Rectal smooth muscle tissue (tissue), 1 donor: ENCODE measurements at regions not wholly inside any gene's neighbourhood (a gene's known extent, or its start where the extent isn't known, plus 50 kb on each side); places are given as distances from the start of the nearest gene placed in this dataset.

ENCODE experiments used
- H3K27ac ChIP-seq: one replicate; pipeline ENCODE4 v1.7.0; 2013; ENCODE audit warnings: low read depth, low read length, inconsistent platforms
- H3K27me3 ChIP-seq: one replicate; pipeline ENCODE4 v1.7.0; 2013; ENCODE audit warnings: low read length; ENCODE audit not compliant: control insufficient read depth, insufficient read depth
- H3K36me3 ChIP-seq: one replicate; pipeline ENCODE4 v1.7.0; 2013; ENCODE audit warnings: low read length; ENCODE audit not compliant: control insufficient read depth, insufficient read depth
- H3K4me1 ChIP-seq: one replicate; pipeline ENCODE4 v1.7.0; 2013; ENCODE audit warnings: low read length; ENCODE audit not compliant: control insufficient read depth, insufficient read depth
- H3K4me3 ChIP-seq: one replicate; pipeline ENCODE4 v1.7.0; 2013; ENCODE audit warnings: low read length
- H3K9ac ChIP-seq: one replicate; pipeline ENCODE4 v1.7.0; 2013; ENCODE audit warnings: low read length

GRCh38 chr5:29037716-29038115 lies 1999.3 kb upstream of the CDH9 start:
- Histone ChIP-seq H3K9ac (no peak overlapping the region), H3K36me3 (no peaks in the 10 kb centered on the region), H3K27me3 (no peaks in the 10 kb centered on the region), H3K27ac (no peak overlapping the region), H3K4me1 (no peaks in the 10 kb centered on the region), H3K4me3 (no peak overlapping the region)

GRCh38 chr5:29024052-29024451 lies 1985.7 kb upstream of the CDH9 start:
- no peak overlapping the region for H3K27ac ChIP-seq
- no peak overlapping the region for H3K4me3 ChIP-seq
- H3K27me3 ChIP-seq, result no peaks in the 10 kb centered on the region
- no peaks in the 10 kb centered on the region for H3K36me3 ChIP-seq
- no peak overlapping the region for H3K9ac ChIP-seq
- no peaks in the 10 kb centered on the region for H3K4me1 ChIP-seq

- H3K36me3 ChIP-seq, result no peaks in the 10 kb centered on the region
- H3K27me3 ChIP-seq, result no peaks in the 10 kb centered on the region
- no peaks in the 10 kb centered on the region for H3K4me1 ChIP-seq
- H3K27ac ChIP-seq, result no peak overlapping the region
- no peak overlapping the region for H3K9ac ChIP-seq
- no peak overlapping the region for H3K4me3 ChIP-seq
Observed at GRCh38 chr5:29023541-29023940, 1985.2 kb upstream of the CDH9 start.

- Histone ChIP-seq H3K4me3 (no peak overlapping the region), H3K36me3 (no peaks in the 10 kb centered on the region), H3K9ac (no peak overlapping the region), H3K4me1 (no peaks in the 10 kb centered on the region), H3K27me3 (no peaks in the 10 kb centered on the region), H3K27ac (no peak overlapping the region)
Observed at GRCh38 chr5:29017501-29017900, 1979.1 kb upstream of the CDH9 start.

GRCh38 chr5:29016067-29016466 lies 1977.7 kb upstream of the CDH9 start:
- H3K27me3 ChIP-seq, result no peaks in the 10 kb centered on the region
- no peaks in the 10 kb centered on the region for H3K4me1 ChIP-seq
- no peaks in the 10 kb centered on the region for H3K36me3 ChIP-seq
- no peak overlapping the region for H3K27ac ChIP-seq
- no peak overlapping the region for H3K9ac ChIP-seq
- H3K4me3 ChIP-seq, result no peak overlapping the region

- Histone ChIP-seq H3K27me3 (no peaks in the 10 kb centered on the region), H3K36me3 (no peaks in the 10 kb centered on the region), H3K27ac (no peak overlapping the region), H3K4me3 (no peak overlapping the region), H3K4me1 (no peaks in the 10 kb centered on the region), H3K9ac (no peak overlapping the region)
Observed at GRCh38 chr5:29015523-29015922, 1977.1 kb upstream of the CDH9 start.

GRCh38 chr5:29005386-29005785 lies 1967.0 kb upstream of the CDH9 start:
- H3K9ac ChIP-seq, result no peak overlapping the region
- no peak overlapping the region for H3K4me3 ChIP-seq
- H3K27me3 ChIP-seq, result no peaks in the 10 kb centered on the region
- no peaks in the 10 kb centered on the region for H3K4me1 ChIP-seq
- H3K27ac ChIP-seq, result no peak overlapping the region
- no peaks in the 10 kb centered on the region for H3K36me3 ChIP-seq

- Histone ChIP-seq H3K9ac (no peak overlapping the region), H3K27ac (no peak overlapping the region), H3K27me3 (no peaks in the 10 kb centered on the region), H3K4me1 (no peaks in the 10 kb centered on the region), H3K36me3 (no peaks in the 10 kb centered on the region), H3K4me3 (no peak overlapping the region)
Observed at GRCh38 chr5:29002481-29002880, 1964.1 kb upstream of the CDH9 start.

GRCh38 chr5:29001666-29002065 lies 1963.3 kb upstream of the CDH9 start:
- H3K4me3 ChIP-seq, result no peak overlapping the region
- H3K36me3 ChIP-seq, result no peaks in the 10 kb centered on the region

GRCh38 chr5:28984639-28985038 lies 1946.3 kb upstream of the CDH9 start:
- H3K27ac ChIP-seq, result no peak overlapping the region
- no peaks in the 10 kb centered on the region for H3K4me1 ChIP-seq
- H3K9ac ChIP-seq, result no peak overlapping the region
- no peak overlapping the region for H3K4me3 ChIP-seq
- no peaks in the 10 kb centered on the region for H3K27me3 ChIP-seq
- no peaks in the 10 kb centered on the region for H3K36me3 ChIP-seq

More at GRCh38 chr5:29001666-29002065, 1963.3 kb upstream of the CDH9 start:
- no peak overlapping the region for H3K9ac ChIP-seq
- no peak overlapping the region for H3K27ac ChIP-seq
- H3K4me1 ChIP-seq, result no peaks in the 10 kb centered on the region
- H3K27me3 ChIP-seq, result no peaks in the 10 kb centered on the region

GRCh38 chr5:28975508-28975907 lies 1937.1 kb upstream of the CDH9 start:
- Histone ChIP-seq H3K36me3 (no peaks in the 10 kb centered on the region), H3K27ac (no peak overlapping the region), H3K4me3 (no peak overlapping the region), H3K4me1 (no peaks in the 10 kb centered on the region), H3K27me3 (no peaks in the 10 kb centered on the region), H3K9ac (no peak overlapping the region)

GRCh38 chr5:28967848-28968247 lies 1929.5 kb upstream of the CDH9 start:
- Histone ChIP-seq H3K4me3 (no peak overlapping the region), H3K27ac (no peak overlapping the region), H3K27me3 (no peaks in the 10 kb centered on the region), H3K36me3 (no peaks in the 10 kb centered on the region), H3K9ac (no peak overlapping the region), H3K4me1 (no peaks in the 10 kb centered on the region)

GRCh38 chr5:28961816-28962215 lies 1923.4 kb upstream of the CDH9 start:
- no peak overlapping the region for H3K27ac ChIP-seq
- H3K9ac ChIP-seq, result no peak overlapping the region
- H3K27me3 ChIP-seq, result no peaks in the 10 kb centered on the region
- H3K36me3 ChIP-seq, result no peaks in the 10 kb centered on the region
- H3K4me1 ChIP-seq, result no peaks in the 10 kb centered on the region
- H3K4me3 ChIP-seq, result no peak overlapping the region
